GM11168 (cell line): ENCODE measurements at regions not wholly inside any gene's neighbourhood (a gene's known extent, or its start where the extent isn't known, plus 50 kb on each side); places are given as distances from the start of the nearest gene placed in this dataset.

Experiments
- in situ Hi-C: fragments of 300-500 bp; cut with MboI; formaldehyde crosslinking; loops from one replicate; pipeline ENCODE4 v1.12.0; 2022; ENCODE audit warnings: low sequenced_read_pairs; ENCODE audit not compliant: unreplicated experiment

- in situ Hi-C loops = no loop called here
Observed at GRCh38 chr6:165817148-165817547, 154.1 kb upstream of the PDE10A start.

GRCh38 chr6:165814679-165815078 is 151.6 kb upstream of the PDE10A start:
- in situ Hi-C loops = no loop called here

- in situ Hi-C loops = no loop called here
Observed at GRCh38 chr6:165811512-165811911, 148.5 kb upstream of the PDE10A start.

- in situ Hi-C loops = no loop called here
Observed at GRCh38 chr6:165808021-165808420, 145.0 kb upstream of the PDE10A start.

GRCh38 chr6:165807249-165807960 is 144.4 kb upstream of the PDE10A start:
- in situ Hi-C loops = no loop called here

GRCh38 chr6:165806126-165806810 is 143.2 kb upstream of the PDE10A start:
- in situ Hi-C loops = no loop called here

- in situ Hi-C loops = no loop called here
Observed at GRCh38 chr6:165805636-165806035, 142.6 kb upstream of the PDE10A start.

GRCh38 chr6:165805067-165805555 is 142.1 kb upstream of the PDE10A start:
- in situ Hi-C loops = no loop called here

- in situ Hi-C loops = no loop called here
Observed at GRCh38 chr6:165804331-165805066, 141.5 kb upstream of the PDE10A start.

GRCh38 chr6:165800337-165800736 is 137.3 kb upstream of the PDE10A start:
- in situ Hi-C loops = no loop called here

- in situ Hi-C loops = no loop called here
Observed at GRCh38 chr6:165799391-165800153, 136.5 kb upstream of the PDE10A start.

GRCh38 chr6:165798991-165799390 is 135.9 kb upstream of the PDE10A start:
- in situ Hi-C loops = no loop called here

- in situ Hi-C loops = no loop called here
Observed at GRCh38 chr6:165794179-165794601, 131.1 kb upstream of the PDE10A start.

GRCh38 chr6:165793287-165793825 is 130.3 kb upstream of the PDE10A start:
- in situ Hi-C loops = no loop called here

- in situ Hi-C loops = no loop called here
Observed at GRCh38 chr6:165791876-165792437, 128.9 kb upstream of the PDE10A start.

GRCh38 chr6:165791306-165791705 is 128.3 kb upstream of the PDE10A start:
- in situ Hi-C loops = no loop called here

- in situ Hi-C loops = no loop called here
Observed at GRCh38 chr6:165782812-165783211, 119.8 kb upstream of the PDE10A start.

- in situ Hi-C loops = no loop called here
Observed at GRCh38 chr6:165782134-165782533, 119.1 kb upstream of the PDE10A start.

GRCh38 chr6:165777680-165778079 is 114.6 kb upstream of the PDE10A start:
- in situ Hi-C loops = no loop called here

GRCh38 chr6:165776691-165777090 is 113.7 kb upstream of the PDE10A start:
- in situ Hi-C loops = no loop called here
